ENCODE measurements at regions not wholly inside any gene's neighbourhood (a gene's known extent, or its start where the extent isn't known, plus 50 kb on each side); places are given as distances from the start of the nearest gene placed in this dataset.

DNA sequence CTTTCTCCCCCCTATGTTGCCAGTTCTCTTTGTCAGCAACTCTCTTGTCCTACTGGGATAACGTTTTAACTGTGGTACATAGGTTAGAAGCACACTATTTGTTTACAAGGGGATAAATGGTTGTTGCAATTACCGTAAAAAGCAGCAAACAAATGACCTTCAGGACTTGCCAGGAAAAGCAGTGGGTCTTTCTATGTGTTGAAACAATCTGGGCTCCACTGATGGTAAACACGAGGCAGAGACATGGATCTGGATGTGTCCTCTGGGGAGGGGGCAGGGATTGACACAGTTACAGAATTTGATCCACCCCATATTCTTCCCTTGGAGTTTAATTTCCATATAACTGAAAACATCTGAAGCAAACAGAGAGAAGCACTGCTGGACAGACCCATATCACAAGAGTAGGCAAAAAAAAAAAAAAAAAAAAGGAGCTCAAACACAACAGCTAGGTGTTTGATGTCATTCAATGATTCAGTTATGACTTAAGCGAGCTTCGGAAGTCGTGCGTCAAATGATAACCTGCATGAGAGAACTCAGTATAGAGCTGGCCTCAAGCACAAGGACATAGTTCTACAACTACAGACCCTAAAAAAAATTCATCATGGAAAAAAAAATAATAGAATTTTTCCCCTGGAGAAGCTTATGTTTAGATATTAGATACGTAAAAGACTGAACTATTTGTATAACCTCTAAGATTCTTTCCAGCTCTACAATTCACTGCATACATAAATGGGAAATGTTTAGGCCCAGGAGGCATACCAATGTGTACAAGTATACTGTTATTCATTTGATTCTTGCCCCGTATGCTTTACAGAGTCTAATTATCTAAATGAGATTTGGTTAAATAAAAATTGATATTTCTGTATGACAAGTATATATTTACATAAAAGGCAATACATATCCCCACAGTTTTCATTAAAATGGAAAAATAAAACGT is 127.7 kb downstream of the ALDH8A1 start:
- intact Hi-C loops (cut with micrococcal nuclease; ENCODE audit: unreplicated experiment), result loop anchor here (5.0 kb wide), 2 partner anchors 180 to 665 kb away; no protein-coding TSS in a partner anchor
- Mint-ChIP-seq H3K27me3 (ENCODE audit: unreplicated experiment) (no peaks in the 10 kb centered on the region), H3K4me1 (ENCODE audit: low read depth, unreplicated experiment) (peaks cover 10% of the 10 kb centered on the region), H3K4me3 (ENCODE audit: low read depth, unreplicated experiment) (no peak overlapping the region), H3K27ac (ENCODE audit: unreplicated experiment) (no peak overlapping the region), H3K9me3 (ENCODE audit: low read depth, unreplicated experiment) (peaks cover 3% of the 10 kb centered on the region), H3K36me3 (ENCODE audit: insufficient read depth, unreplicated experiment) (no peaks in the 10 kb centered on the region)
- DNase-seq, result no peak
- TF ChIP-seq, protein P1, sequence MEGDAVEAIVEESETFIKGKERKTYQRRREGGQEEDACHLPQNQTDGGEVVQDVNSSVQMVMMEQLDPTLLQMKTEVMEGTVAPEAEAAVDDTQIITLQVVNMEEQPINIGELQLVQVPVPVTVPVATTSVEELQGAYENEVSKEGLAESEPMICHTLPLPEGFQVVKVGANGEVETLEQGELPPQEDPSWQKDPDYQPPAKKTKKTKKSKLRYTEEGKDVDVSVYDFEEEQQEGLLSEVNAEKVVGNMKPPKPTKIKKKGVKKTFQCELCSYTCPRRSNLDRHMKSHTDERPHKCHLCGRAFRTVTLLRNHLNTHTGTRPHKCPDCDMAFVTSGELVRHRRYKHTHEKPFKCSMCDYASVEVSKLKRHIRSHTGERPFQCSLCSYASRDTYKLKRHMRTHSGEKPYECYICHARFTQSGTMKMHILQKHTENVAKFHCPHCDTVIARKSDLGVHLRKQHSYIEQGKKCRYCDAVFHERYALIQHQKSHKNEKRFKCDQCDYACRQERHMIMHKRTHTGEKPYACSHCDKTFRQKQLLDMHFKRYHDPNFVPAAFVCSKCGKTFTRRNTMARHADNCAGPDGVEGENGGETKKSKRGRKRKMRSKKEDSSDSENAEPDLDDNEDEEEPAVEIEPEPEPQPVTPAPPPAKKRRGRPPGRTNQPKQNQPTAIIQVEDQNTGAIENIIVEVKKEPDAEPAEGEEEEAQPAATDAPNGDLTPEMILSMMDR (IDR thresholded peaks at IDR 0.05; ENCODE audit: unreplicated experiment), result no peak
- BruUV-seq (replicated peaks), result no TSS peak
- CTCF ChIA-PET, result interaction anchor here (0.7 to 1.6 kb wide), 5 partner anchors 60 to 665 kb away, joined by 3 to 6 read pairs (median 4); no protein-coding TSS in a partner anchor

DNA sequence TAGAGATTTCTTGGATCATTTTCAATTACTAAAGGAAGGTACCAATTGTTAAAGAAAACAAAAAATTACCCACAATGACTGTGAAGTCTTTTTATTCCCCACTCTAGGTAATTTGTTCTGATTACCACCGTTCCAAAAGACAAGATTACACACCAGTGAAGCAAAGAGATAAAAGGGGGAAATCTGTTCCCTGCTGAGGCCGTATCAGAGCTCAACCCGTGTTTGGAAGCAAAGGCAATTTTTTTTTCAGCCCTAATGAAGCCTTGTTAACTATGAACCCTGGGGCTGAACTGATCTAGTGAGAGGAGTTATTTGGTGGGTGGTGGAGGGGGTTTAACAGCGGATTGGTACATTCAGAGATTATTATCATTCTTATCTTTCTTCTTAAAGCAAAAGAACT is 128.5 kb downstream of the ALDH8A1 start:
- Mint-ChIP-seq H3K27ac (ENCODE audit: unreplicated experiment) (no peak overlapping the region), H3K9me3 (ENCODE audit: low read depth, unreplicated experiment) (peaks cover 3% of the 10 kb centered on the region), H3K4me1 (ENCODE audit: low read depth, unreplicated experiment) (peaks cover 10% of the 10 kb centered on the region), H3K36me3 (ENCODE audit: insufficient read depth, unreplicated experiment) (no peaks in the 10 kb centered on the region), H3K4me3 (ENCODE audit: low read depth, unreplicated experiment) (no peak overlapping the region), H3K27me3 (ENCODE audit: unreplicated experiment) (no peaks in the 10 kb centered on the region)
- no peak for DNase-seq
- no TSS peak for BruUV-seq (replicated peaks)
- CTCF ChIA-PET, result no interaction called here
- TF ChIP-seq, protein P1 (IDR thresholded peaks at IDR 0.05; ENCODE audit: unreplicated experiment), result no peak
- intact Hi-C loops (cut with micrococcal nuclease; ENCODE audit: unreplicated experiment), result loop anchor here (5.0 kb wide), 2 partner anchors 179 to 664 kb away; no protein-coding TSS in a partner anchor

DNA sequence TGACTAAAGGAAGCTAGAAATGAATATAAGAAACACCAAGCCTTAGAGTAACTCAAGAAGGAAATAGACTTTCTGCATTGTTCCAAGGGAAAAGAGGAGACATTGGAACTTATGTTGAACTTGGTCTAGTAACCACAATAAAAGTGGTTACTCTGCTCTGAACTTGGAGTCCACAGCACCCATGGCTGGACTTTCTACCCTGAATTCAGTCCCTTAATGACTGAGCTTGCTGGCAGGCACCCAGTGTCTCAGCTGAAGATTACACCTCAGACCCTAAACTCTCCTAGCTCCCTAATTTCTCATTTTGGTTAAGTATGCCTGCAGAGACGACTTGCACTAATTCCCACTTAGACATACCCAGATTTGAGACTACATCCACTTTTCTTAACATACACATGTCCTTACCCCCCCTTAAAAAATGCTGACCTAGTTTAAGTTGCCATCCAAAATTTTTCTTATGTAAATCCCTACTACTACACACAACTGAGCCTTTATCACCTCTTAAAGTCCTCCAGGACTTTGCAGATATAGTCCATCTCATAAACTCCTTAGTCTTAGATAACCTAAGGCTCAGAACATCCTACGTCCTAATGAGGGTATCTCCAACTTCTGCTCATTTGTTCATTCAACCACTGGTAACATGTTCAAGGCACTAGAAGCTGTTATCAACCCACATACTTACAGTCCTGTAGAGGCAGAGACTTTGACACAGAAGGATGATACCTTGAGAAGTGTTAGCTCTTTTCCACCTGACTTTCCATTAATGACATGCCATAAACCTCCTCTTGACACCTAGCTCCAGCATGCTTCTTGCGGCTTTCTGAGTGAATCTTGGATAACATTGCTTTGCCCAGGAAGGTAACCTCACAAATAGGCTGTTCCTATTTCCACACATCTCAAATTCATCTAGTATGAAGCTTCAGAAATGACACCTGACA is 129.8 kb downstream of the ALDH8A1 start:
- intact Hi-C loops (cut with micrococcal nuclease; ENCODE audit: unreplicated experiment), result loop anchor here (5.0 kb wide), 2 partner anchors 178 to 663 kb away; no protein-coding TSS in a partner anchor

More for the DNA sequence above, 129.8 kb downstream of the ALDH8A1 start:
- Mint-ChIP-seq H3K4me1 (ENCODE audit: low read depth, unreplicated experiment) (peaks cover 10% of the 10 kb centered on the region), H3K36me3 (ENCODE audit: insufficient read depth, unreplicated experiment) (no peaks in the 10 kb centered on the region), H3K4me3 (ENCODE audit: low read depth, unreplicated experiment) (no peak overlapping the region), H3K9me3 (ENCODE audit: low read depth, unreplicated experiment) (peaks cover 1% of the 10 kb centered on the region), H3K27ac (ENCODE audit: unreplicated experiment) (no peak overlapping the region), H3K27me3 (ENCODE audit: unreplicated experiment) (no peaks in the 10 kb centered on the region)
- CTCF ChIA-PET, result interaction anchor here (0.5 to 0.6 kb wide), 3 partner anchors 17 to 300 kb away, joined by 3 to 4 read pairs (median 3); no protein-coding TSS in a partner anchor
- no peak for DNase-seq
- BruUV-seq (replicated peaks), result no TSS peak
- TF ChIP-seq, protein P1 (IDR thresholded peaks at IDR 0.05; ENCODE audit: unreplicated experiment), result no peak
